Renal cortex interstitium (tissue), 11 donors: ENCODE measurements at regions not wholly inside any gene's neighbourhood (a gene's known extent, or its start where the extent isn't known, plus 50 kb on each side); places are given as distances from the start of the nearest gene placed in this dataset.
A peak's percentile ranks its signal among the peaks of the same experiment; 100 is the strongest.

Experiments
- DNase-seq, 11 donors: peaks; one replicate each; pipeline ENCODE4 v3.0.0-alpha.2; 2013; ENCODE audit warnings: low read depth in 9 of 11, low spot score in 4 of 11; ENCODE audit errors: extremely low read depth in 1 of 11

- no peak for DNase-seq
These were observed 156.5 kb downstream of the MOXD1 start for GRCh38 chr6:132244744-132245143.

- DNase-seq, result peak in 5 of 11 donors; percentile 37 to 61 (median 40)
These were observed 164.5 kb downstream of the MOXD1 start for GRCh38 chr6:132236744-132237143.

GRCh38 chr6:132236281-132236680 lies 165.0 kb downstream of the MOXD1 start:
- no peak for DNase-seq

- DNase-seq, result no peak
These were observed 165.5 kb downstream of the MOXD1 start for GRCh38 chr6:132235596-132236280.

GRCh38 chr6:132234356-132234755 lies 166.9 kb downstream of the MOXD1 start:
- DNase-seq, result no peak

- no peak for DNase-seq
These were observed 170.0 kb downstream of the MOXD1 start for GRCh38 chr6:132231121-132231884.

GRCh38 chr6:132228894-132229293 lies 172.4 kb downstream of the MOXD1 start:
- no peak for DNase-seq

- no peak for DNase-seq
These were observed 173.4 kb downstream of the MOXD1 start for GRCh38 chr6:132227904-132228303.

GRCh38 chr6:132224943-132225342 lies 176.3 kb downstream of the MOXD1 start:
- DNase-seq, result no peak

GRCh38 chr6:132220800-132221199 lies 180.5 kb downstream of the MOXD1 start:
- DNase-seq, result peak in 1 of 11 donors; percentile 32

GRCh38 chr6:132219901-132220300 lies 181.4 kb downstream of the MOXD1 start:
- no peak for DNase-seq

GRCh38 chr6:132218059-132218696 lies 183.1 kb downstream of the MOXD1 start:
- peak in 1 of 11 donors; percentile 31 for DNase-seq

GRCh38 chr6:132215805-132216204 lies 185.5 kb downstream of the MOXD1 start:
- DNase-seq, result no peak

- no peak for DNase-seq
These were observed 186.6 kb downstream of the MOXD1 start for GRCh38 chr6:132214716-132215115.

GRCh38 chr6:132213732-132214131 lies 187.5 kb downstream of the MOXD1 start:
- no peak for DNase-seq

- no peak for DNase-seq
These were observed 188.1 kb downstream of the MOXD1 start for GRCh38 chr6:132213191-132213590.

- DNase-seq, result no peak
These were observed 190.2 kb downstream of the MOXD1 start for GRCh38 chr6:132210886-132211563.

GRCh38 chr6:132209351-132209750 lies 191.9 kb downstream of the MOXD1 start:
- no peak for DNase-seq

- no peak for DNase-seq
These were observed 193.3 kb downstream of the MOXD1 start for GRCh38 chr6:132207991-132208390.

- DNase-seq, result no peak
These were observed 195.3 kb downstream of the MOXD1 start for GRCh38 chr6:132205946-132206345.
